ENCODE measurements at regions not wholly inside any gene's neighbourhood (a gene's known extent, or its start where the extent isn't known, plus 50 kb on each side); places are given as distances from the start of the nearest gene placed in this dataset.

DNA sequence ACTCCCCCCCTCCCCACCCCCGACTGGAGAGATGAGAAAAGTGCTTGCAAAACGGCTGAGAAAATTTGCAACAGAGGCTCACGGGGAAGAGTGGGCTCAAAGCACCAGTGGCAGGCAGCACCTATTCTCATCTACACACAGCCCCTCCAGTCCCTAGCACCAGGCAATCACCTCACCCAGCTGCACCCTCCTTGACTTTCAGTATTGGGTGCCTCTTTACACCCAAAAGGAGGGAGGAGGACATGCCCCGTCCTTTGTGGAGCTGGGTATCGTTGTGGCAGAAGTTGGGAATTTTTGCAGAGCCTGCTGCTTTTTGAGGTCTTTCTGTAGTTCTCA is 182.8 kb upstream of the TOPAZ1 start:
- DNase-seq = no peak

DNA sequence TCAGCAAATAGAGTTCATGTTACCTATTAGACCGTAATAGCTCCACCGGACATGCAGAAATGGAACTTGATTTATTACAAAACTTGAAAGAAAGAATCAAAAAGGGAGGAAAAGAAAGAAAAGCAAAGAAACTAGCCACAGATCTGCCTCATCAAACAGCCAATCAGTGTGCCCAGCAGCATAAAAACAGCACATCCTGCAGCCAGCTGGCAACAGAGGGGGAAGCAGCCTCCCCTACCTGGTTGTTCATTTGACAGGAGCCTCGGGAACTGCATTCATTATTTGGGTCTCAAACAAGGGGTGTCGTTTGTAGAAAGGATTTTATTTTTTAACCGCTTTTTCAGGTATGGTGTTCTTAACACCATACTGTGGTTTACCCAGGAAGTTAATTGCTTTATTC is 181.5 kb upstream of the TOPAZ1 start:
- no peak for DNase-seq

DNA sequence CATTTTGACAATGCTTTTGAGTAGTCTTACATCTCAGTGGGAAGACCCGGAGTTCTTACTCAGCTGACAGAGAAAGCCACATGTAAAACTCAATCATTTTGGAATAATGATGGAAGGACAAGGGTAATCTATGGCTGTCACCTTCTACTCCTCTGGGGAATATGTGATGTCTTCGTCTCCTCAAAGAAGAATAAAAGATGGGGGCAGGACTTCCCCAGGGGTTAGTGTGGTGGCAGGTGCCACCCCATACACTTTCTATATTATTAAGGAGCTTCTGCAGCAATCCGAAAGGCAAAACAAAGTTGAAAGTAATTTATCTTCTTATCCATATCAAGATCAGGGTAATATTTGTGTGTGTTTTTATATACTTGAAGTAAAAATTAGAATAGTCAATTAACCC is 180.4 kb upstream of the TOPAZ1 start:
- no peak for DNase-seq

DNA sequence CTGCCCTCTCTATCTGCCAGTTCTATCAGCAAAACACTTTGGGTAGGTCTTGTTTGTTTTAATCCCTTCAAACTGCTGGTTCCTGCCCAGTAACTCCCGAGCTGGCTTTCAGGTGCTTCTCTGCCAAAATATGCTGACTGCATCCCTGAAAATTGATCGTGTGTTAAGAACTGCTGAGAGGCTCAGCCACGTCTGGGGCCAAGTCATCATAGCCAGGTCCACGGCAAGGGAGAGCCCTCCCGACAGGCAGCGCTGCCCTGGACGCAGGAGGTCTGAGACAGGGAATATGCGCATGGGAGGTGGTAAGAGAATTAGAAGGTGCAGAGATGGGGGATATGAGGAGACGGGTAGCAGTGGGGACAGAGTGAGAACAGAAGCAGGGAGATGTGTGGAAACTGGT is 179.7 kb upstream of the TOPAZ1 start:
- DNase-seq = no peak

DNA sequence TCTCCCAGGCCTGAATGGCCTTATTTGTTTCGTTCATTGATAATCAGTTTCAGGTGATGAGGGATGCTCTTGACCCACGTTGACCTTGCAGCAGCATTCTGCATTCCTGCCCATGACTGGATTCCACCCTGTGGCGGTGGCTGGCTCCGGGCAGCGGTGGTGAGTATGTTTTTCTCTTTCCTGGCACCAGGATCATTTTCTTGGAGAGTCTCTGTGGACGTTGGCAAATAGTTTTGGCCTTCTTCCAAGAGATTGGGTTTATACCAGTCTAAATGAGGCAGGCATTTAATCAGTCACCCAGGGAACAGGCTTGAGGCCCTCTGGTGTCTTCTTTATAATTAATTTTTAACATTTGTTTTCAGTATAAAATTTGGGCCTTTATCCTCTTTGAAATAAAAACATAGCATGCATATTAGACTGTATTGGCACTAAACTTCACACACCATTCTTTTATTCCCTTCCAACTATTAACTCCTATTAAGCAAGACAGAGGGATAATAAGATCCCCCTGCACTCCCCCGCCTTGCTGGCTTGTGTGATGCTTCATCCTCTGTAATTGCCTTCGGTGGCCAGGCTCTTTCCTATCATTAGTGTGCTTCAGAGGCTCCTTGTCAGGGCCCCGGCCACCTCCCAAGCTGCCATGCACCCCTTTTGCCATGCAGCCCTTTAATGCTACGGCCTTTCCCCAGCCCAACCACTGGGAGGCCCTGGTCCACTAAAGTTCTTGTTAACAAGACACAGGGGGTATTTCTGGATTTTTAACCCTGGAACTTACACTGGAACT is 176.2 kb upstream of the TOPAZ1 start:
- no peak for DNase-seq

DNA sequence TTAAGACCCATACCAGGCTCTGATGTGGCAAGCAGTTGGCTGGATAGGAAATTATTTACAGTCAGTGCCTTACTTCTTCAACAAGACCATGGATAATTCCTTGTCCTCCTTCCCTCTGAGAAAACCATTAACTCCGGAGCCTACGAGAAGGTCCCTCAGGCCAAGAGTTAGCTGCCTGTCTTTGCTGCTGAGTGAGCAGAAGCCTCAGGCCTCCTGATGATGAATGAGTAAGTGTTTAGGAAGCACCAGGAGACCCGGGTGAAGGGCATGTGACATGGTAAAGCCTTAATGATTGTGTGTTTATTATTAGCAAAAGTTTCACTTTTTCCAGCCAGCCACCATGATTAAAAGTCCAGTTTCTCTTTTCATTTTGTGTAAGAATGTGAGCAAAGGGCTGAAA is 174.9 kb upstream of the TOPAZ1 start:
- DNase-seq = no peak

DNA sequence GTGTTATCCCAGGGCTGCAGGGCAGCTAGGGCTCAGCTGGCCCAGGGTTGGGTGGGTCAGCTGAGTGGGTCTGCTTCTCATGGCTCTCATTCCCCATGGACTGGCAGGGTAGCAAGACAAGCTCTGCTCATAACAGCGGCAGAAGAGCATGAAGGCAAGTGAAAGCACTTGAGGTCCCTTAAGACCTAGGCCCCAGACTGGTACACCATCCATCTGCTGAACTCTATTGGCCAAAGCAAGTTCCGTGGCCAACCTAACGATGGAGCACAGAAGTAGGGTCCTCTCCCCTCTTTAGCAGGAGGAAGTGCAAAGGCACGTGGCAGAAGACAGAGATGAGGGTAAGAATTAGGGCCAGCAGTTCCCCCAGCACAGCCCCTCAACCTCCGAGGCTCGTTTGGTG is 174.3 kb upstream of the TOPAZ1 start:
- DNase-seq = no peak

DNA sequence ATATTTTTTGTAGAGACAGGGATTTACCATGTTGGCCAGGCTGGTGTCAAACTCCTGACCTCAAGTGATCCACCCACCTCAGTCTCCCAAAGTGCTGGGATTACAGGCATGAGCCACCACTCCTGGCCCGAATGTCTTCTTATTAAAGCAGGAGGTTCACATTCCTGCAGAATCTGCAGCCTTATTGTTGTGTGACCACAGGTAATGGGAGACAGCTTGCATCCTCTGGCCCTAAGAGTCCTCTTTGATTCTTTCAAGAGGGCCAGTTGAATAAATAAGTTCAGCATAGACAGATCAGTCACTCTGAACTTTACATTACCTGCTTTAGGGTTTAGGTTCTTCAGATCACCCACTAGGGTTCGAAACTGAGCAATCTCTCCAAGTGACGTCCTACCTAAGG is 172.9 kb upstream of the TOPAZ1 start:
- DNase-seq = no peak

DNA sequence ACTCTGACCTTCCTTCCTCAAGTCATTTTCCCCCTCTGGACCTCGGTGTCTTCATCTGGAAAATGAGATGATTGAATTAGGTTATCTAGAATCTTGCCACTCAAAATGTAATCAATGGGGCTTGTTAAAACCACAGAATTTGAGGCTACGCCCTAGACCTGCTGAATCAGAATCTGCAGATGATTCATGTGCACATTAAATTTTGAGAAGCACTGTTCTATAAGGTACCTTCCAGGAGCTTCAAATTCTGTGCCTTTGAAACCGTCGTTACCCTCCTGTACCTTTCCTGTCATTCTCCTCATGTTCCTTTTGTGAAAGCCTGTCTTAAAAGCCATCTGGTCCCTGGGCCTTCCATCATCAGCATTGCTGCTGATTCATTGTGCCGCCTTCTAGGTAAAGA is 172.4 kb upstream of the TOPAZ1 start:
- no peak for DNase-seq

DNA sequence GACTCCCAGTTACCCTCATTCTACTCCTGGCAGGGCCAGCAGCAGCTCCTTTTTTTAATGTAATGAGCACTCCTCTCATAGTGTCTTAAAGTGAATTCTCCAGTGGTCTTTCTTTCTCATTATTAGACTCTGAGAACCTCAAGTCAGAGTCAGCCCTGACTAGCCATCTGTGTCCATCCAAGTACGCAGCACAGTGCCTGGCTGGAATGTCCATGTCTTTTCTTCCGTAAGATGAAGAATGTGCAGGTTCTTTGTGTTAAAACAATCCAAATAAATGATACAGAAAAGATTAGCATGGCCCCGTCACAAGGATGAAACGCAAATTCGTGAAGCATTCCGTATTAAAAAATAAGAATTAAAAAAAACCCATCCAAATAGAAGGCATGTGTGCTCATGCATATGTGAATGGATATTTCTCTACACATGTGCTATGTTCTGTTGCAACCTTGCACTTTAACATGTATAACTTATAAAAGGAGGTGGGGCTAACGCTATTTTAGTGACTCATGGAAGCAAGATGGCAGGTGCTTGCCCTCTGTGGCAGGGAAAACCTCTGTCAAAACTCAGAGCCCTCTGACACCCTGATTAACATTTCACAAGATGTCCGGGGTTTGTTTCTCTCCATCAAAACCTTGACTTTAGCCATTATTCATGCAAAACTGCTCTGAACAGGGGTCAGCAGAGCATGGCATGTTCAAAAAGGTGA is 170.7 kb upstream of the TOPAZ1 start:
- DNase-seq = no peak

DNA sequence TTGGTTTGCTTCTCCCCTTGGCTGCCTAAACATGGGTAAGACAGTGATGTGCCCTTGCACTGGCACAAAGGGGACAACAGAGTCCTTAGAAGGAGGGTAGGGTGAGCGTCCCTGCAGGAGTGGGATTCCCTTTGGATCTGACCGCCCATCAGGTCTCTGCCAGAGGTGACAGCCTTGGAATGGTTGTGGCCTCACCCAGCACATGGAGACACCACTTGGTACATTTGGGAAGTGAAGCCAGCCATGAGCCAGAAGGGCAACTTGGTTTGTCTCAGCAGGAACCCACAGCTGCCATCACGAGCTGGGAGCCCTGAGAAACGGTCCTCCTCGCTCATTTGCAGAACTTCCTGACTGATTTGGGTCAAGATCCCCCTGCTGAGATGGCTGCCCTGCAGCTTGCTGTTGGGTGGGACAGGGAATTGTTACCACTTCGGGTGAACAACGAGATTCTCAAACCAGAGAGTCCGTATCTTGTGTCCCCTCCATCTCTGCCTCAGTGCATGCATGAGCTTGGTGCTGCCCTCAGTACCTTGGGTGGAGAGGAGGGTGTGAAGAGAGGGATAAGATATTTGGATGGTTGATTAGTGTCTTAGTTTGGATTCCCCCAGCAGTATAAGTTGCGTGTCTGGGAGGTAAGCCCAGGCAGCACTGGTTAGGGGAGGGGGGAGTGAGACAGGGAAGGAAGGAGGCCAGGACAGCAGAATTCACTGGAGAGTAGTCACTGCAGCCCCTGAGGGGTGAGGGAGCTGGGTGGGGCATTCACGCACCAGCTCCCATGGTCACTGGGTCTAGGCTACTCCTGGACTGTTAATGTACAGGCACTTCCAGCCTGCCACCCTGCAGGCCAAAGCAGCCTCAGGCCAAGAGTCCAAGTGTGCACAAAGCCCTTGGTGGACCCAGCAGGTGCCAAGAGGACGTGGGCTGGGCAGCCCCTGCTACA is 168.8 kb upstream of the TOPAZ1 start:
- no peak for DNase-seq

DNA sequence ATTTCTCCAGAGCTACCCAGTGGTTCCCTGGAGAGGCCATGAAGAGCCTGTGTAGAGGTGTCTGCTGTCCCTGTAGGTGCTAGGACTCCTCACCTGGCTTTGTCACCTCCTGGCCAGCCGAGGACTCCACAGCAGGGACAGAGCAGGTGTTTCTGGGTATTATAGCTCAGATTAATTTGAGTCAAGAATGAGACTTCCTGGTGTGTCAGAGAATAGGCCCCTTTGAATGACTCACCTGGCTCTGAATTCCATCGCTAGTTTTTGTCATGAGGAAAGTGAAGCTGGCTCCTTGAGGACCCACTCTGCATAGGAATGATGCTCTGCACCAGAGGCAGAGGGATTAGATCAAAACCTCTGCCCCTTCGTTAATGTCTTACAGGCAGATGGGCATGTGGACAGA is 167.5 kb upstream of the TOPAZ1 start:
- DNase-seq = no peak

DNA sequence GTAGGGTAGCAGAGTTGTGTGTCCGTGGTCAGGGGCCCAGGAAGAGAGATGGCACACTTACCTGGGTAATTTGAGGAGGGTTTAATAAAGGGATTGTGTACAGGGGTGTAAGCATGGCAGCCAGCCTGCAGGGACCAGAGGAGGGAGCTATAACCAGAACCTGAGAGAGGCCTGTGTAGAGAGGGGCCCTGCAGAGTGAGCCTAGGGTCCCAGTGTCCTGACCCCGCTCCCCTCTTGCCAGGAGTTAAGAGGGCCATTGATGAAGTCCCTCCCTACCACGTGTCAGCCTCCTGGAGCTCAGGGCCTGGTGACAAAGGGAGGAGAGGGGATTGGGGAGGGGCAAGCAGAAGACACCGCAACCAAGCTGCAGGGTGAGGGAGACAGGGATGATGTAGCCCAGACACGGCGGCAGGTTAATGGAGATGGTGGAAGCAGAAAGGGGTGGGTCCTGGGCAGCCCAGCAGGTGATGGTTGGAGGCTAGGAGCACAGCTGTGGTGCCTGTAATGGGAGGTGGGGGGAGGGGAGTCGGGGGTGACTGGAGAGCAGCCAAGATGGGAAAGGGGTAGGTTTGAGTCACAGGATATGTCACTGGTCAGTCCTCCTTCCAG is 165.4 kb upstream of the TOPAZ1 start:
- peak; percentile 21 for DNase-seq

DNA sequence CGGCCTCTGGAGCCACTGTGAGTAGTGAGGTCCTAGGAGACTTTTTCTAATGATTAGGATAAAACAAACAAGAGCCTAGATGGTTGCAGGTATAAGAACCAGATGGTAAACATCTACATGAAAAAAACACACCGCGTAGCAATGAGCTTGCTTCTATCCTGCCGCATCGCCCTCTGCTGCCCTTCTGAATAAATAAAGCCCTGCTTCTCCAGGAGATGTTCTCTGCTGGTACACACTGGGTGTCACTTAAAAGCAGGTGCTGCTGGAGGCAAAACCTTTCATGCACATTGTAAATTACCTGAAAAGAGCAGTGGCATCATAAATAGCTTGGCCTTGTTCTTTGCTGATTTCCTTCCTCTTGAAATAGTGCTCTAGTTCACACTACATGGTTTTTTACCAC is 164.4 kb upstream of the TOPAZ1 start:
- peak; percentile 23 for DNase-seq

DNA sequence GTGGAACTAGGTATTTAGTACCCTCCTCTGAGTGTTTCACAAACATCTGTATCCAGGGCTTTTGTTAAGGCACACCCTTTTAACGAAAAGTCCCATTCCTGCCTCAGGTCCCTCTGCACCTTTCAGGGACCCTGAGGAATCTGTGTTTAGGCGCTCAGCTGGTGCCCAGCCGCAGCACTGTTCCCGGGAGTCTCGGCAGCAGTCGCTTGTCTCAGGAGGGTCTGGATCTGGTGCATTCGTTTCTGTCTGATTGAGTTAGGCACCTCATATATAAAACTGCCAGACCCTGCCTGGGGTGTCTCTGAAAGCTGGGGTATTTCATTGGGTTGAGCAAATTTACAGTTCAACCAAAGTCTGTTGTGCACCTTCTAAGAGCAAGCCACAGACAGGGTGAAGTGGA is 162.8 kb upstream of the TOPAZ1 start:
- no peak for DNase-seq

DNA sequence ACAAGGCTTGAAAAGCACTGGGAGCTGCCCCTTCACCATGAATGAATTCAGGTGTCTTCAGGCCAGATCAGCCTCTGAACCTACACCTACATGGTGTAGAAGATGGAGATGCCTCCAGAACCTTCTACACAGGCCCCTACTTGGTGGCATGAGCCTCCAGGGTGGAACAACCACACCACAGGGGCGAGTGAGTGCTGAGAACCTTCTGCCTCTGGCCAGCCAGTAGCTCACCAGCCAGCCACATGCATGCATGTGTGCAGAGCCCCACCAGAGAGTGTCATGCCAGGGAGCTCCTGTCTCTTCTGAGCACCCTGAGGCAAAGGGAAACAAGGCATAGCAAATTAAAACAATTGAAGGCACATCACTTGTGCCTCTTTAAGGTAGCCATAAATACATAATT is 161.8 kb upstream of the TOPAZ1 start:
- no peak for DNase-seq

DNA sequence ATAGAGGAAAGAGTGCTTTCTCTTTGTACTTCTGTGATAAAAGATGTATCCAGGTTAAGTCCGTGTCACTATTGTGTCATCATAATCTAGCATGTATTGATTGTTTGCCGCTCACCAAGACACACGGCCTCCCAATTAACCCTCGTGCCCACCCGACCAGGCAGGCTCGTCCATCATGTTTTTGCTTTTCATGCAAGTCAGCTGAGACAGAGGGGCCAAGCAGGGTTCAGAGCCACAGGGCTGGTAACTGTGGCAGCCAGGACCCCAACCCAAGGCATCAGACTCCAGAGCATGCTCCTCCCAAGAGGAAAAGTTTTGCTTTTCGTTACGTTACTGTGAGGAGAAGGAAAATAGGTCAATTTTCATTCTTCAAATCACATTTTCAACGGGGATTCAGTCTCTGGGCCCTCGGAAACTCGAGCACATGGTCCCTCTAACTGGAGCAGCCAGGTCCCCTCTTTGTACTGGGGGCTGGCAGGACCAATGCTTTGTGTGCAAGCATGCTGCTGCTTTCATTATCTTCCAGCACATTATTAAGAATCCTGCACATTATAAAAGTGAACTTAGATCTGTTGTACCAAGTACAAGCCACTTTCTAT is 161.1 kb upstream of the TOPAZ1 start:
- DNase-seq = no peak

DNA sequence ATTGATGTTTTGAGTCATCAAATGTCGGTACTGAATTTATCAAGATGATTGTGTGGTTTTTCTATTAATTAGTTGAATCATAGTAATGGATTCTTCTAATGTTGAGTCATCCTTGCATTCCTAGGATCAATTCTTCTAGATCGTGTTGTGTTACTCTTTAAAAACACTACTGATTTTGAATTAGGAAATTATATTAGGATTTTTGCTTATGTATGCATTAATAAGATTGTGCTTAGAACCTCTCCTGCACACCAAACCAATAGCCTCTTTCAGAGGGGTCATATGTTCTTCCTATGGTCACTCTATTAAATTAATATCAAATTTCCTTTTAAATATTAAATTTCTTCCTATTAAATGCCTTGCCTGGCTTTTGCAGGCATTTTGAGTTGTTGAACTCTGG is 151.7 kb upstream of the TOPAZ1 start:
- DNase-seq = no peak

DNA sequence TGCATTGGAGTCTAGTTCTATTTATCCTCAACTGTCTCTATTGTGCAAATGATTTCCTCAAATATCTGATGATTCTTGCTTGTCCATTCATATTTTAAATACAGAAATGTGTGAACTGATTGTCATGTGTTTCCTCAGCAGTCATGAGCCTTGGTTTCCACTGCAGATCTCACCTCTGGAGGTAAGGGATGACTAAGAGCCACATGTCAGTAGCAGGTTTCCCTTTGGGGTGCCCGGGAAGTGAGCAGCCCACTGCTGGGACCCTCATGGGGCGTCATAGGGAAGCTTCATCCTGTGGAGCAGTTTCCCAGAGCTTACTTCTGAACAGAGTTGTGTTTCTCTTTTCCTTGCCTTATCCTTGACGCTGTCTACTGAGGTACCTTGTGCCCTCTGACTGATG is 149.2 kb upstream of the TOPAZ1 start:
- no peak for DNase-seq

DNA sequence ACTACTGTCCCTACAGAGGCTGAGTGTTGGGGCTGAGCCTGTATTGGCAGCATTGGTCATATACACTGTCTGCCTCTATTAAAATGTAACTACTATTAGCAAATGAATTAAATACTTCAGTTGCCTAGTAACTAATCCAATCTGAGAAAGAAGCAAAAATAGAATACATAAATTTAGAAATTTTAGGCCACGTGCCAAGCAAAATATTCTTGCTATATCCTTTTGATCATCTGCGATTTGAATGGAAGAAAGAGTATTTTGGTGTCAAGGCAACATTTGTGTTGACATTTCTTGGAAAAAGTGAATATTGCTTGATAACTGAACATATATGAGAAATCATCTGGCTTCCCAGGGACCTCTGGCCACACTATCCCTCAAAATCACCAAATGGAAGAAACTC is 148.2 kb upstream of the TOPAZ1 start:
- no peak for DNase-seq

DNA sequence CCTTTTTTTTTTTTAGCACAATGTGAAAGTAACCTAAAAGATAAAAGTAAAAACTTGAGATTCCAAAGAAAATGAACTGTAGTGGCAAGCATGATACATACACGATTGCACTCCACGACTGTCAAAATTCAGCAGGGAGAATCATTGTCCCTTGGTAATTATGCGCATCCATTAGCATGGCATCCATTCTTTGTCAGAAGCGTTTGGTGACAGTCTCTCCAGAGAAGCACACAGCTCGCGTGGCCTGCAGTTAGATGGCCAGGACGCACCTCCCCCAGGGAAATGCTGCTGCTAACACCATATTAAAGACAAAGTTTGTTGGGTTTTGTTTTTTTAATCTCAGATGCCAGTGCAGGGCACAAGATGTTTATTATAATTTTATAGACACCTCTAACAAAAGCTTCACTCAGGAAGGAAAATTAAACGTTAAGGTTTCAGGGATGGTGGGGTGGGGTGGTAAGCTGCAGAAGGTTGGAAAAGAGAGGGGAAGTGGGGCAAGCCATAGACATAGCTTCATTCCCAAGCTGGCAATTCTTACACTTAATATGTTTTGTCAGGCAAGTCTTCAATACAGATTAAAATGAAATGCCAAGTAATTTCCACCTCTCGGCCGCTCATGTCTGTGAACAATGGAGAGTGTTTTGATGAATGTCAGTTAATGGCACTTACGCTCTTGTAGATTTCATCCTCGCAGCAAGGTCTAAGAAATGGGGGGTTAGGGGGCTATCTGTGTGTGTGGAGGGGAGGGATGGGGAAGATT is 142.8 kb upstream of the TOPAZ1 start:
- no peak for DNase-seq

Measured in RPMI8226 (cell line).